Liver (tissue), 8 donors: ENCODE measurements at regions not wholly inside any gene's neighbourhood (a gene's known extent, or its start where the extent isn't known, plus 50 kb on each side); places are given as distances from the start of the nearest gene placed in this dataset.

ENCODE experiments used
- DNase-seq: peaks from one replicate; pipeline ENCODE4 v3.0.0-alpha.2; 2017; ENCODE audit warnings: low spot score
- H3K27ac ChIP-seq, 2 donors: one replicate each; pipeline ENCODE4 v1.7.0; 2013; ENCODE audit warnings: inconsistent platforms in 2 of 2, low read length in 2 of 2, control low read depth in 1 of 2, low read depth in 1 of 2, mild to moderate bottlenecking in 1 of 2
- H3K27me3 ChIP-seq, 4 donors: one replicate each; pipeline versions ENCODE4 v1.6.1 to v1.7.0; 2013; ENCODE audit warnings: low read length in 3 of 4, inconsistent platforms in 1 of 4, mild to moderate bottlenecking in 1 of 4, moderate library complexity in 1 of 4; ENCODE audit not compliant: control insufficient read depth in 4 of 4, insufficient read depth in 4 of 4
- H3K36me3 ChIP-seq, 4 donors: one replicate each; pipeline versions ENCODE4 v1.6.1 to v1.7.0; 2013; ENCODE audit warnings: low read length in 3 of 4, mild to moderate bottlenecking in 3 of 4, low read depth in 1 of 4, moderate library complexity in 1 of 4; ENCODE audit not compliant: control insufficient read depth in 4 of 4, insufficient read depth in 3 of 4
- H3K4me1 ChIP-seq, 4 donors: one replicate each; pipeline versions ENCODE4 v1.6.1 to v1.7.0; 2013; ENCODE audit warnings: low read length in 3 of 4, mild to moderate bottlenecking in 3 of 4, moderate library complexity in 1 of 4; ENCODE audit not compliant: control insufficient read depth in 4 of 4, insufficient read depth in 4 of 4
- H3K4me3 ChIP-seq, 3 donors: one replicate each; pipeline versions ENCODE4 v1.6.1 to v1.7.0; 2013; ENCODE audit warnings: low read length in 3 of 3, control low read depth in 1 of 3, low read depth in 1 of 3, mild to moderate bottlenecking in 1 of 3
- H3K9ac ChIP-seq, 2 donors: one replicate each; pipeline ENCODE4 v1.7.0; 2013; ENCODE audit warnings: low read length in 2 of 2, mild to moderate bottlenecking in 2 of 2, moderate library complexity in 2 of 2, control low read depth in 1 of 2, low read depth in 1 of 2
- H3K9me3 ChIP-seq, 4 donors: one replicate each; pipeline versions ENCODE4 v1.6.1 to v1.7.0; 2013; ENCODE audit warnings: low read length in 3 of 4; ENCODE audit not compliant: control insufficient read depth in 4 of 4
- ATF3 ChIP-seq: IDR thresholded peaks from 2 replicates; pipeline ENCODE4 v1.6.1; 2016; ENCODE audit warnings: antibody characterized with exemption
- CTCF ChIP-seq: fragments of 150-350 bp; IDR thresholded peaks from 2 replicates; pipeline ENCODE4 v1.5.1; 2017; ENCODE audit warnings: improper control_type of control experiment, low read depth, low read length; ENCODE audit not compliant: missing input control
- GABPA ChIP-seq, 2 donors: IDR thresholded peaks in 1 of 2; conservative IDR thresholded peaks in 1 of 2; 2 replicates each; pipeline ENCODE4 v1.6.1; 2016; ENCODE audit warnings: antibody characterized with exemption in 2 of 2, mild to moderate bottlenecking in 1 of 2, moderate library complexity in 1 of 2
- HNF4G ChIP-seq: IDR thresholded peaks from 2 replicates; pipeline ENCODE4 v1.6.1; 2016; ENCODE audit warnings: antibody characterized with exemption
- JUND ChIP-seq, 2 donors: IDR thresholded peaks; 2 replicates each; pipeline ENCODE4 v1.6.1; 2016; ENCODE audit warnings: antibody characterized with exemption in 2 of 2
- MAX ChIP-seq: IDR thresholded peaks from 2 replicates; pipeline ENCODE4 v1.6.1; 2016; ENCODE audit warnings: antibody characterized with exemption
- NR2F2 ChIP-seq: IDR thresholded peaks from 2 replicates; pipeline ENCODE4 v1.6.1; 2016; ENCODE audit warnings: antibody characterized with exemption
- RAD21 ChIP-seq, 2 donors: IDR thresholded peaks; 2 replicates each; pipeline ENCODE4 v1.6.1; 2016; ENCODE audit warnings: antibody characterized with exemption in 2 of 2, mild to moderate bottlenecking in 2 of 2
- REST ChIP-seq: IDR thresholded peaks from 2 replicates; pipeline ENCODE4 v1.6.1; 2016; ENCODE audit warnings: antibody characterized with exemption, mild to moderate bottlenecking
- RXRA ChIP-seq, 2 donors: IDR thresholded peaks; 2 replicates each; pipeline ENCODE4 v1.6.1; 2017 to 2018; ENCODE audit warnings: antibody characterized with exemption in 2 of 2, mild to moderate bottlenecking in 1 of 2
- SP1 ChIP-seq: IDR thresholded peaks from 2 replicates; pipeline ENCODE4 v1.6.1; 2018; ENCODE audit warnings: antibody characterized with exemption, mild to moderate bottlenecking
- YY1 ChIP-seq: IDR thresholded peaks from 2 replicates; pipeline ENCODE4 v1.6.1; 2016; ENCODE audit warnings: antibody characterized with exemption, mild to moderate bottlenecking
- ZBTB33 ChIP-seq: IDR thresholded peaks from 2 replicates; pipeline ENCODE4 v1.6.1; 2016; ENCODE audit warnings: antibody characterized with exemption
- WGBS: extraction: QIAGEN DNeasy Blood & Tissue Kit; methylation state at CpG from one replicate; pipeline ENCODE4 v1.1.7; 2013; 5-methylcytosine and 5-hydroxymethylcytosine counted together
- donor health status: healthy.
- donor health status: healthy.
- donor health status: healthy.
- donor health status: healthy.
- donor health status: healthy.

- WGBS: 93% methylated on average over 16 of the region's 16 CpGs
Observed at GRCh38 chr3:83034806-83035703, 1273.6 kb upstream of the GBE1 start.

More at GRCh38 chr3:83034806-83035703, 1273.6 kb upstream of the GBE1 start:
- Histone ChIP-seq H3K4me3 (no peak overlapping the region), H3K9ac (no peak overlapping the region), H3K4me1 (peaks cover 0 to 4% (median 0%) of the 10 kb centered on the region in 4 donors), H3K9me3 (no peaks in the 10 kb centered on the region), H3K27ac (no peak overlapping the region), H3K36me3 (no peaks in the 10 kb centered on the region), H3K27me3 (no peaks in the 10 kb centered on the region)
- no peak for DNase-seq
- no peak for TF ChIP-seq RXRA (IDR thresholded peaks at IDR 0.05)
- no peak for TF ChIP-seq MAX
- TF ChIP-seq CTCF: no peak
- no peak for TF ChIP-seq YY1
- TF ChIP-seq ZBTB33: no peak
- TF ChIP-seq ATF3: no peak
- TF ChIP-seq RAD21 (IDR thresholded peaks at IDR 0.05): no peak
- TF ChIP-seq REST: no peak
- TF ChIP-seq SP1: no peak
- TF ChIP-seq JUND (IDR thresholded peaks at IDR 0.05): no peak
- TF ChIP-seq HNF4G: no peak
- TF ChIP-seq NR2F2: no peak
- no peak for TF ChIP-seq GABPA (IDR thresholded peaks at IDR 0.05 in 1 of 2, conservative IDR thresholded peaks at IDR 0.05 in 1 of 2)
